SIG-M5 treated with dmso at 0.1 percent for 504 hours (cell line): ENCODE measurements at regions not wholly inside any gene's neighbourhood (a gene's known extent, or its start where the extent isn't known, plus 50 kb on each side); places are given as distances from the start of the nearest gene placed in this dataset.
"Not testable (repeated sequence)": the region's sequence is repeated elsewhere in the genome, so short reads cannot be mapped to it uniquely, and the experiment has no call there.

ENCODE experiments used
- DNase-seq: peaks from one replicate; lab custom pipeline; 2025; ENCODE audit not compliant: unreplicated experiment; lab: John Stamatoyannopoulos, UW

DNA sequence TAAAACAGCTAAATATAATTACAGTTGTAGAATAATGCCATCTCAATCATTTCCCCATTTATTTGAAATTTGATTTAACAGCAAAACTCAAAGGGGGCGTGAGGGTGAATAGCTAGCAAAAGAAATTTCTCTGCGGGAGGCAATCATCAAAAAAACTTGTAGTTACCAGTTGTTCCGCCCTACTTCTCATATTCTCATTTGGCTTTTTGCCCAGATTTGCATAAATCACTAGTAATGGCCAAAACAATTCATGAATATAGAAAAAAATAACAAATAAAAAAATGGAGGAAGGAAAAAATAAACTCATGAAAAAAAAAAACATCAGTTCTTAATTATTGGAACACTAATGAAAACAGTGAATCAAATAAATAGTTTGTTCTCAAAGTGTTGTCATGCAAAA, 722.6 kb upstream of the KIF2B start:
- no peak for DNase-seq

DNA sequence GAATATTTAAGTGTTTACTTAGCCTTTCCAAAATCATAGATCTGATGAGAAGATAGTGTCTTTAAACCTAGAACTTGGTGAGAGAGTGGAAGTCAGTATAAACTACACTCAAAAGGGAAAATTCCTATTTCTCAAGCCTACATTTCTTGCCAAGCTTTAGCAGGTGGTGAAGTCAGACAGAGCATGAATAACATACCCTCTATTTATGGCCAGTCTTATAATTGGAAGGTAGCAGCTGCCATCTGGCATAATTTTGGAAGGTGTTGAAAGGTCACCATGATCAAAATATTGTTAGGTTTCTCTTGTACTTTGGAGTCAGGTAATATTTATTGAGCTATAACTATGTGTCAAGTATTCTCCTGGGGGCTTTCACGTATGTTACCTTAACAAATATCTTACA, 729.3 kb upstream of the KIF2B start:
- DNase-seq: no peak

DNA sequence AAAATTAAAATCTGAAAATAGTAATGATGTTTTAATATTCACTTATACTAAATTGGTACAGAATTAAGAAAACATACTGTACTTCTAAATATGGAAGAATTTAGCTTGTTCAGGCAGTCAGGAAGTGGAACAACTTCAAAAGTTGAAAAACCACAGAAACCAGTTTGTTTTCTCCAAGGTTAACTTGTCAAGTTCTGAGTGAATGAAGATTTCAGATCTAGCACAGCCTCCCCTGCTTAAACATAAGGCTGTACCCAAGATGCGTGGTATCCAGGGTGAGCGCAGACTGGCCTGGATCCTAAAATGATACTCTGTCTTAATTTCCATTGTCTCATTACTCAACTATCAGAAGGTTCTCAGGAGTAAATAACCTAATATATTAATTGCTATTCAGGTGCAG, 730.7 kb upstream of the KIF2B start:
- no peak for DNase-seq

DNA sequence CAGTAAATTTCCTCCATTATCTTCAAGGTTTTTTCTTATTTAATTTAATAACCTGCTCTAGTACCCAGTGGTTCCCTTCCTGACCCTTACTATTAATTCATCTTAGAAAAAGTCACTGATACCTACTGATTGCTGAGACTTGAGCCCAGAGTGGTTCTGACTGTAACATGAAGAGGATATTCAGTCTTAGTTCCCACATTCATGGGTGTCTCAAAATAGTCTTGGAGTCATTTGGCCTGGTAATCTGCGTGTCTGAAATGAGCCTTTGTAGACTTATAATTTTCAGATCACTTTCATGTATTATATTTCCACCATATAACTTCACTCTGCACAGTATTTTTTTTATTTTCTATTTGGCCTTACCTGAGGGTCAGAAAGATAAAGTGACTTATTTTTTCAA, 732.0 kb upstream of the KIF2B start:
- no peak for DNase-seq

DNA sequence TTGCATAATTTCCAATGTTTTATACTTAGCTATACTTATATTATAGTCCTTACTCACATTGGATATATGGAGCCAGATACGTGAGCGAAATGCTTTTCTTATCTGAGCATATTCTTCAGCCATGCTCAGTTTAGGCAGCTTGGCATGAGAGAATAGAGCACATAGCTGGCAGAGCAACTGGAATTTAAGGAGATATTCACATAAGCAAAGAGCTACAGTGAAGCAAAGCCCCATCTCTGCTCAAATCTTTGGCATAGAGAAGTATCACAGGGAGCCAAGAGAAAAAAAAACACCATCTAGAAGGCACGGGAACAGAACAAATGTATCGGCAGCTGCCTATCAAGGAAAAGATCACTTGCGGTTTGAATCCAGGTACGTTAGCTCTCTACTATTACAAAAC, 734.2 kb upstream of the KIF2B start:
- no peak for DNase-seq

DNA sequence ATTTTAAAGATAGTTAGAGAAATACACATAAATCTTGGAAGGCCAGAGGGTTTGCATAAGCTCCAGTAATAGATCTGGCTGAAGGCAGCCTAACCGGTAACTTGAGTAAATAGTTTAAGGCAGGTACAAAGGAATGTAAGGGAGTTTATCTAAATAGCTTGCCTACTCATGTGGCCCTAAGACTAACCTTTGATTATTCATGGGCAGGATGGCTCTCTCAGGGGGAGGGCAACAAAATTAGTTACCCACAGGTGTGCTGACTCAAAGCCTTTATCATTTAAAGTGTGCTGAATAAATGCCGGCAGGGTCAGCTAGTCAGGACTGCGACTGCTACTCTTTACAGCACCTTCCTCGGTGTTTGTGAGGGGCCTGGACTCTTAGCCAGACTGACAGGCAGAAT, 761.3 kb upstream of the KIF2B start:
- DNase-seq: no peak

DNA sequence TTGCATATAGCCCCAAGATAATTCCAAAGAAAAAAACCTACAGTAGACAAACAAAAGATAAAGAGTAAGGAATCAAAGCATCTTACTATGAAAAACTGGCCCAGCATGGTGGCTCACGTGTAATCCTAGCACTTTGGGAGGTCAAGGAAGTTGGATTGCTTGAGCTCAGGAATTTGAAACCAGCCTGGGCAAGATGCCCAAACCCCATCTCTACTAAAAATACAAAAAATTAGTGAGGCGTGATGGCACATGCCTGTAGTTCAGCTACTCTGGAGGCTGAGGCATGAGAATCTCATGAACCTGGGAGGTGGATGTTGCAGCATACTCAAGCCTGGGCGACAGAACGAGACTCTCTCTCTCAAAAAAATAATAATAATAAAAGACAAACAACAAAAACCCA, 764.7 kb upstream of the KIF2B start:
- no peak for DNase-seq

DNA sequence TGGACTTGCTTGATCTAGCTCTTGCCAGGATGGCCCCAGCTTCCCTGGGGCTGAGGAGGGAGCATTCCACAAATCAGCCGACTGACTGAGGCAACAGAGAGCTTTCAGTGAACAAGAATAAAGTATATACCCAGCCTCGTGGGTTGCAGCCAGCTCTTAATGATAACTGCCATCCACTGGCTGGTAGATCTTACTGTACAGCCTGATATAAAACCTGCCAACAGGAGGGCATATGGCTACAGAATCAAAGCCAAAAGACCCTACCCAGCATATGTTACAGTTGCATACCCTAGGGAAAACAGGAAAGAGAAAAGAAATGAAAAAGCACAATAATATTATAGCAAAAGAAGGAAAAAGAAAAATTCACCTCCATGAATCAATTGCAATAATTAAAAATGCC, 775.9 kb upstream of the KIF2B start:
- no peak for DNase-seq

DNA sequence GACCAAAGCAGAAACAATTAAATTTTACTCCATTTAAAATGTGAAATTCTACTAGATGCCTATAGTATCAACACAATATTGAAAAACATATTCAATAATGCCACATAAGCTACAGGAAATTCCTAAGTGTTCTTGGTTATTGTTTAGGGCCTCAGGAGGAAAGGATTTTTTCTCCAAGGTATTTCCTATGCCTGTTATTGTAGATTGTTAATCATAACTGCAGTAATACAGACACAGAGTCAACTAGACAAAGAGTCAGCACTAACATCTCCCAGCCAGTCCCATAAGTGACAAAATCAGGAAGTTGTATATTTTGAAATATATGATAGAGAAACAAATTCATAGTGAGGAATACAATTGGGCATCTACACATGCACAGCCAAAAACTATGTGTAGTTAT, 782.7 kb upstream of the KIF2B start:
- DNase-seq: no peak

DNA sequence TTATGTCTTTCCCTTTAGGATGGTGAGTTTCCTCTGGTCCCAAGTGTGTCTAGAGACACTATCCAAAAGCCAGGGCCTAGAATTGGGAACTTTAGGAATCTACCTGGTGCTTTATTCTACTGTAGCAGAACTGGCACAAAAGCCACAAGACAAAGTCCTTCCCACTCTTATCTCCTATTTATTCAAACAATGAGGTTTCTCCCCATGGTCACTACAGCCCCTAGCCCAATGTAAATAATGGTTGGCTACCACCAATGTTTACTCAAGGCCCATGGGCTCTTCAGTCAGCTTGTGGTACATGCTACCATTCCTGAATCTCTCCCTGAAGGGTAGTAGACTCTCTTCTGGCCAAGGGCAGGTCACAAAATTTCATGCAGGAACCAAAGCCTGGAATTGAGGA, 789.4 kb upstream of the KIF2B start:
- DNase-seq: no peak

DNA sequence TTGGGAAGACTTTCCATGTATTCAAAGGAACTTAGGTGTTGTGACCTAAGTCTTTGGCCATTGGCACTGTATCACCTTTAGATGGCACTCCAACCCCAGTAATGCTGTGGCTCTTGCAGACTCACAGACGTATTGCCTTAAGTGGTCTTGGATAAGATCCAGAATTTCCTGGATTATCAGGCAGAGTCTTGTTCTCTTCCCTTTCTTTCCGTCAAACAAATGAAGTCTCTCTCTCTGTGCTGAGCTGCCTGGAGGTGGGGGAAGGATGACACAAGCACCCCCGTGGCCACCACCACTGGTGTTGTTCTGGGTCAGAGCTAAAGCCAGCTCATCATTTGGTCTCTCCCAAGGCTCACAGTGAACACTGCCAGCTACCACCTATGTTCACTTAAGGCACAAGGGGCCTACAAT, 789.9 kb upstream of the KIF2B start:
- DNase-seq: peak; percentile 46

DNA sequence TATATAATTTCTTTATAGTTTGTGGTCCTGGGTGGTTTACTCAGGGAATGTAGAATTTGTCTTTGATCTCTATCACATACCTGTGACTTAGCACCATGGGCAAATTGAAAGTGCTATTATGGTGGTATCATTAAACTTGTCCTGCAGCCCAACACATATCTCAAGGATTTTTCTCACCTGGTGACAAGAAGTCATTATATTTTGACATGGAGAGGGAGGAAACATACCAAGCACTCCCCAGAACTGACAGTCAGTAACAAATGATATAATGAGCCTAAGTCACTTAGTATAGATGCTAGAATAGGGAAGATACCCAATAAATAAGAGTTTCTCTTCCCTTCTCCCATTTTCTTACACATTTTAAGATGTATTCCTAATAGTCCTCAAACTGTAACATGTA, 805.5 kb upstream of the KIF2B start:
- no peak for DNase-seq

DNA sequence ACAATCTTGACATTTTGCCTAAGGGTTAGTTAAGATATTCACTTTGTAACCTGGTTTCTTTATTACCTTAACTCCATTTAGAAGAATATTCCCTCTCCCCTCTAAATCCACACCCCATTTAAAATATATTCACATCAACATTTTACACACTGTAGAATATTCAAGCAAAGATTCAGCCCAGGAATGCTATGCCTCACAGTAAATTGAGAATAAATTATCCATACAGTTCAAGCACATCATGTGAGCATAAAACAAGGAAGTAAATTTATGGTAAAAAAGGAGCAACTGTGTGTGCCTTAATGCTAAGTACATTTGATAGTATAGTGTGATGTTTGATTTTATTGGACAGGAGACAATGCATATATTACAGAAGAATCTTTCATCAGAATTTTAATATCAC, 806.6 kb upstream of the KIF2B start:
- no peak for DNase-seq

DNA sequence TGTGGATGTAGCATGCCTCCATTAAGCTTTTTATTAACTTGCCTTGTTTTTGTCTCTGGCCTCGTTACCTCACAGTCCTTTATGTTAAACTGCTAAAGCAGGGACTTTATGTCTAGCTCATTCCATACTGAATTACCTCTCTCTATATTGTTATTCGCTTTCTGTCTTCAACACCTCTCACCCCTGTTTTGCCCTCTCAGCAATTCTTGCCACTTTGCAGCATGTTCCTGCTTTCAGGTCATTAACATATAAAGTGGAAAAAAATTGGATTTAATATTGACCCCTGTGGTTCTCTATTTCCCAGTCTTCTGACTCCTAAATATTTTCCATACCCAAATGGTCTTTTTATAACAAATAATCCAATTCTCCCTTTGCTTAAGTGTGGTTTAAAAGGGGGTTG, 810.4 kb upstream of the KIF2B start:
- DNase-seq: no peak

DNA sequence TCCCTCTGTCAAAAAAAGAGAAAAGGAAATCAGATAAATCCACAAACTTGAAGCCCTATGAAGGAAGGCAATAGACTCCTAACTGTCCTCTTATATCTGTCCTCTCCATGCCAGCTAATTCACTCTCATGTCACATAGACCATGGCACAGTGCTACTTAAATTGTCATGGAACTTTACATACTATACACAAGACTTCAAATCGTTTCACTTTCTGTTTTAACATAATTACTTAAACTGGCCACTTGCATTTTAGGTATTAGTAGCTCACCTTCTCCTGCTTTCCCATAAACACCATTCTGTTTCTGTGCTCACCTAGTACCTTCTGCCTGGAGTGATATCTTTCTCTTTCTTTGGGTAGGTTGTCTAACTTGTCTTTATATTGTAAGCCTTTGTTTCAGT, 816.7 kb upstream of the KIF2B start:
- no peak for DNase-seq

DNA sequence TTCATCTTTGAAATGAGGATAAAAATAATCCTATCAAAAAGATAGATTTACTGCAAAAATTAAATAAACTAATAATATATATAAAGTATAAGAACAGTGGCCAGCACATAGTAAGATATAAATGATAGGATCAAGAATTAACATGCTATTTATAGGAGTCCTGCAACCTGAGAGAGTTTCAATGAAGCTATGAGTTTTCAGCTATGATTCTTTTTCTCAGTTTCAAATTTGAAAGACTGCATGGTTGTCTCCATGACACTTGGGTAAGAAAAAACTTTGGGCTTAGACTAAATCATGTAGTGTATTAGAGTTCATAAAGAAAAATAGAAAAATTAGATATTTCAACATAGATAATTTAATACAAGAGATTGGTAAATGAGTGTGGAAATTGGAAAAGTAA, 817.8 kb upstream of the KIF2B start:
- DNase-seq: no peak

DNA sequence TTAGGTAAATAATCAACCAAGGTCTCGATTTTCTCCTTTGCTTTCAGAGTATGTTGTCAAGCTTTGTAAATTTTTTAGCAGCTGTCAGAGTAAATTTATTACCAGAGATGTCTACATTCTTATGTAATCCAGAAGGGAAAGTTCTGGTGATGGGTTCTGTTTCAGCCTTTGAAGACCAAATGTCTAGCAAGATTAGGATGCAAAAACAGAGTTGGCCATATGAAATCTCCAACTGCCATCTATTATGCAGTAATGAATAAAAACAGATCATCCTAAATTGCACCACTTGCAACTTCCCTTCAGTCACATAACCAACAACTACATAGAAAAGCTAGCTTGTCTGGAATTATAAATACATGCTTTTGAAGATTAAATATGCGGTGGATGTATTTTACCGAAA, 826.8 kb upstream of the KIF2B start:
- DNase-seq: no peak

DNA sequence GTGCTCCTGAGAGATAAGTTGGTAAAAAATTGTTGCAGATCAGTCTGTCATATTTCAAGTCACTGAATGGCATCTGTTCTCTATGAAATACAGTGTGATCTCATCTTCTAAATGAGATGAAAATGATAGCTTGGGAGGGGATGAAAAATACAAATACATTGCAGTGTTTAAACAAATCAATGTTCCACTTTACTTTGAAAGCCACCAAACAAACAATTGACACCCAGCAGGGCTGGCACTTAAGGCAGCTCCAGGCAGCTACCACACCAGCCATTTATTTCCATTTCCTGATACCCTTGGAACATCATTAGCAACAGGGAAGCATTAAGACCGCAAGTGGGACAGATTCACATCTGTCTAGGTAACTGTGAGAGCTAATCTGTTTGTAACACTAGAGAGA, 827.6 kb upstream of the KIF2B start:
- no peak for DNase-seq

DNA sequence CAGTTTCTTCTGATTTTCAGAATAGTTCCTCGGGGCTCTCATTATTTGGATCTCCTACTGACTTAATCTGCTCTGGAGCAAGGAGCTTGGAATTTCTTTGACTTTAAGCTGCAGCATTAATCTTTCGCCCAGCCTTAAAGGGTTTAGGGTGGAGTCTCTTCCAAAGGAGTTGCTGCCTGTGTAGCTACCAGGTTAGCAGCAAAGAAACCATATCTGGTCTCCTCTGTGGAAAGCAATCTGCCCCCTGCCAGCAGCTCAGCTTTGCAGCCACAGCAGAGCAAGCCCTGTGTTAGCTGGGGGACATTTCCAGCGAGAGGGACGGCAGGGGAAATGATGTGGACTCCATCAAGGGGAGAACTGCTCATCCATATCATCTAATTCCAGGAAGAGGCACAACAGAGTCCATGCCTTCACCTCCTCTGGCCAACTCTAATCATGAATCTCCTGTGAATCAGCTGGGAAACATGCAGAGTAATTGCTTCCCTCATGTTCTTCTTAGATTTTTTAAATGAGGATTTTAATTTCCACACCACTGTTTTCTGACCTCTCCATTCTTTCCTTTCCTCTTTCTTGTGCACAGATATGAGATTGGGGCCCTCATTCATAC, 827.6 kb upstream of the CA10 start:
- no peak for DNase-seq

DNA sequence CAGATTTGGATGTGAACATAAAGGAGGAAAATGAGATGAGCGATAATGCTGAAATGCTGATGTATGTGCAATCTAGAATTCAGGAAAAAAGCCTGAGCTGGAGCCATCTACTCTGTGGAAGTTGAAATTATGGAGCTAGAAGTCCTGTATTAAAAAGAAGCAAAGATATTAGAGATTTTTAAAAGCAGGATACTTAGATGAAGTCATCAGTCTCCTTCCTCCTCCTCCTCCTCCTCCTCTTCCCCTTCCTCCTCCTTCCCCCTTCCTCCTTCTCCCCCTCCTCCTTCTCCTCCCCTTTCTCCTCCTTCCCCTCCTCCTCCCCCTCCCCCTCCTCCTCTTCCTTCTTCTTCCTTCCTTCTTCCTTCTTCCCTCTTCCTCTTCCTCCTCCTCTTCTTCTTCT, 823.8 kb upstream of the CA10 start:
- no peak for DNase-seq

DNA sequence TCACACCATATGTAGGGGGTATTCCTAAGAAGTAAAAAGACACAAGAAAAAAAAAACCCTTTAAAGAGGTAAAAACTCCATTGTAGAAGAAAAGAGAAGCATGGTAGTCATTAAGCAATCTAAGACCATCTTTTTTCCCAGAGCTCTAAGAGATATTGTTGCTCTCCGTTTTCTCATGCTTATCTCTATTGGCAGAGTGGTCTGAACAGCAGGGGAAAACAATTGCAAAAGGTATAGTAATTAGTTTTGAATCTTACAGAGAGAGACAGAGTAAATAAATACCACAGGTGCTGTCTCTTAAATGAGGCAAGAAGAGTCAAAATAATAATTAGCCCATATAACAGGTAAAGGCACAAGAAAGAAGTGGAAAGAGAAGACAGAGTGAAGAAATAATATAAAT, 821.4 kb upstream of the CA10 start:
- no peak for DNase-seq

DNA sequence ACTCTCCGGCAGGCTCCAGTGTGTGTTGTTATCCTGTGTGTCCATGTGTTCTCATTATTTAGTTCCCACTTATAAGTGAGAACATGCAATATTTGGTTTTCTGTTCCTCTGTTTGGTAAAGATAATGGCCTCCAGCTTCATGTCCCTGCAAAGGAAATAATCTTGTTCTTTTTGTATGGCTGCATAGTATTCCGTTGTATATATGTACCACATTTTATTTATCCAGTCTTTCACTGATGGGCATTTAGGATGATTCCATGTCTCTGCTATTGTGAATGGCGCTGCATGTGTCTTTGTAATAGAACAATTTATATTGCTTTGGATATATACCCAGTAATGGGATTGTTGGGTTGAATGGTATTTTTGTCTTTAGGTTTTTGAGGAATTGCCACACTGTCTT, 807.3 kb upstream of the CA10 start:
- DNase-seq: no peak

DNA sequence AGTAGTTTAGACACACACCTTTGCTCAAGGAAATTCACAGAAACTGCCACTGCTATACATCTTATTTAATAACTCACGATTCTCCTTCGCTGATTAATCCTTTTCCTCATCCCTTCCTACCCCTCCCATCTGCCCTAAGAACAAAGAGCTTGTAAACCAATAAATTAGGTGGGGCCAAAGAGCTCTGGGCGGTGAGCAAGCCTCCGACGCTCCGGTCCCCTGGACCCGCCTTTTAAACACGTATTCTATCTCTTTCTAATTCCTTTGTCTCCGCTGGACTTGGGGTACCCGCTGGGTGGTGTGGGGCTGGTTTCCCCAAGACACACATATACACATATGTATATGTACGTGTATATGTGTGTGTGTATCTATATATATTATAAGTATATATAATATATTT, 803.2 kb upstream of the CA10 start:
- not testable (repeated sequence) for DNase-seq

DNA sequence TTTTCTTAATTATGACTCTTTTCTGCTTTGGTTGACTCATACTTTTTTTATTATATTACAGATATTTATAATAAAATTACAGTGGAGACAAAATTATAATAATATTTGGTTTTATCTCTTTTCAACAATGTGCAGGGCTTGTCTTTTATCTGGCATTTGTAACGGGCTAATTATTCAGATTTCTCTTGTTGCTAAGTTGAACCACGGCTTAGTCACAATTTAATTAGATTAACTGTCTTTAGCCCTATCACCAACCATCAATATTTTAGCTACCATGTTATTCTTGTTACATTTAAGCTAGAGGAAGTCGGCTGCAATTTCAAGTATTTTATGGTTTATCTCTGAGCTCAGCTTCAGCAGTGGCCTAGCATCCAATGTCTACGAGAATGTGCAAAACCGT, 798.9 kb upstream of the CA10 start:
- DNase-seq: no peak
